22Rv1 (cell line): ENCODE measurements at regions not wholly inside any gene's neighbourhood (a gene's known extent, or its start where the extent isn't known, plus 50 kb on each side); places are given as distances from the start of the nearest gene placed in this dataset.

ENCODE experiments used
- H3K27ac ChIP-seq: fragments of 450-650 bp; 2 replicates; pipeline ENCODE4 v1.5.1; 2017
- ZFX ChIP-seq: fragments of 450-650 bp; IDR thresholded peaks from 2 replicates; pipeline ENCODE4 v1.6.1; 2017; ENCODE audit warnings: antibody characterized with exemption, borderline replicate concordance
- TF ChIP-seq, protein P1 (sequence below): fragments of 450-650 bp; IDR thresholded peaks from 2 replicates; pipeline ENCODE4 v1.5.1; 2017; ENCODE audit warnings: mild to moderate bottlenecking

GRCh38 chr13:107395927-107396662 lies 819.2 kb downstream of the LIG4 start:
- TF ChIP-seq, protein P1, sequence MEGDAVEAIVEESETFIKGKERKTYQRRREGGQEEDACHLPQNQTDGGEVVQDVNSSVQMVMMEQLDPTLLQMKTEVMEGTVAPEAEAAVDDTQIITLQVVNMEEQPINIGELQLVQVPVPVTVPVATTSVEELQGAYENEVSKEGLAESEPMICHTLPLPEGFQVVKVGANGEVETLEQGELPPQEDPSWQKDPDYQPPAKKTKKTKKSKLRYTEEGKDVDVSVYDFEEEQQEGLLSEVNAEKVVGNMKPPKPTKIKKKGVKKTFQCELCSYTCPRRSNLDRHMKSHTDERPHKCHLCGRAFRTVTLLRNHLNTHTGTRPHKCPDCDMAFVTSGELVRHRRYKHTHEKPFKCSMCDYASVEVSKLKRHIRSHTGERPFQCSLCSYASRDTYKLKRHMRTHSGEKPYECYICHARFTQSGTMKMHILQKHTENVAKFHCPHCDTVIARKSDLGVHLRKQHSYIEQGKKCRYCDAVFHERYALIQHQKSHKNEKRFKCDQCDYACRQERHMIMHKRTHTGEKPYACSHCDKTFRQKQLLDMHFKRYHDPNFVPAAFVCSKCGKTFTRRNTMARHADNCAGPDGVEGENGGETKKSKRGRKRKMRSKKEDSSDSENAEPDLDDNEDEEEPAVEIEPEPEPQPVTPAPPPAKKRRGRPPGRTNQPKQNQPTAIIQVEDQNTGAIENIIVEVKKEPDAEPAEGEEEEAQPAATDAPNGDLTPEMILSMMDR = no peak
- TF ChIP-seq ZFX = no peak
- no peak overlapping the region for H3K27ac ChIP-seq

DNA sequence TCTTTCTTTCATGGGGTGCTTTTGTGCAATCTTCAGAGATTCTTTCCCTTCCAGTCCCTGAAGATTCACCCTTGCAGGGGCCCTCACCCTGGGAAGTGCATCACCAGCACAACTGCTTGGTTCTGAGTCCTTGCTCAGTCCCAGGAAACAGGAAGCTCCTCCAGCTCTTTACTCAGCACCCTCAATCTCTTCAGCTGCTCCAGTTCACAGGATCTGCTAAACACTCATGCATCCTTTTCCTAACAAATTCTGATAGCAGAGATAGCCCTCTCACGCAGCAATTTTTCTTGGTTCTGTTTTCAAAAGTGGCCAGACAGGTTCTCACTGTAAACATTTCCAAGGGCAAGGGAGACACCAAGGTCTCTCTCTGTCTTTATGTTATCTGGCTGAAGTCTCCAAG lies 823.1 kb downstream of the LIG4 start:
- TF ChIP-seq, protein P1 = no peak
- TF ChIP-seq ZFX = no peak

GRCh38 chr13:107387525-107387924 lies 819.6 kb upstream of the ARGLU1 start:
- no peak overlapping the region for H3K27ac ChIP-seq
- TF ChIP-seq ZFX = no peak
- TF ChIP-seq, protein P1 = no peak

More for the DNA sequence above, 823.1 kb downstream of the LIG4 start:
- no peak overlapping the region for H3K27ac ChIP-seq

- TF ChIP-seq ZFX = no peak
- TF ChIP-seq, protein P1 = no peak
- H3K27ac ChIP-seq = no peak overlapping the region
Measured at GRCh38 chr13:107379407-107380155, 811.6 kb upstream of the ARGLU1 start.

GRCh38 chr13:107376341-107377125 lies 808.6 kb upstream of the ARGLU1 start:
- H3K27ac ChIP-seq = no peak overlapping the region
- no peak for TF ChIP-seq ZFX
- TF ChIP-seq, protein P1 = no peak

GRCh38 chr13:107375701-107376340 lies 807.9 kb upstream of the ARGLU1 start:
- TF ChIP-seq ZFX = no peak
- TF ChIP-seq, protein P1 = no peak
- no peak overlapping the region for H3K27ac ChIP-seq
